Fibroblast of mammary gland (primary cell): ENCODE measurements at regions not wholly inside any gene's neighbourhood (a gene's known extent, or its start where the extent isn't known, plus 50 kb on each side); places are given as distances from the start of the nearest gene placed in this dataset.

Experiments used
- DNase-seq: peaks from one replicate; pipeline ENCODE4 v3.0.0-alpha.2; 2010; ENCODE audit warnings: low read depth
- H3K4me3 ChIP-seq: 2 replicates; pipeline ENCODE4 v1.5.1; 2011; ENCODE audit warnings: low read depth, mild to moderate bottlenecking, low read length, moderate library complexity; ENCODE audit not compliant: control insufficient read depth
- TF ChIP-seq, protein P1 (sequence below): conservative IDR thresholded peaks from 2 replicates; pipeline ENCODE4 v1.5.1; 2011; ENCODE audit warnings: low read depth, low read length, inconsistent platforms; ENCODE audit not compliant: control insufficient read depth, insufficient read depth

DNA sequence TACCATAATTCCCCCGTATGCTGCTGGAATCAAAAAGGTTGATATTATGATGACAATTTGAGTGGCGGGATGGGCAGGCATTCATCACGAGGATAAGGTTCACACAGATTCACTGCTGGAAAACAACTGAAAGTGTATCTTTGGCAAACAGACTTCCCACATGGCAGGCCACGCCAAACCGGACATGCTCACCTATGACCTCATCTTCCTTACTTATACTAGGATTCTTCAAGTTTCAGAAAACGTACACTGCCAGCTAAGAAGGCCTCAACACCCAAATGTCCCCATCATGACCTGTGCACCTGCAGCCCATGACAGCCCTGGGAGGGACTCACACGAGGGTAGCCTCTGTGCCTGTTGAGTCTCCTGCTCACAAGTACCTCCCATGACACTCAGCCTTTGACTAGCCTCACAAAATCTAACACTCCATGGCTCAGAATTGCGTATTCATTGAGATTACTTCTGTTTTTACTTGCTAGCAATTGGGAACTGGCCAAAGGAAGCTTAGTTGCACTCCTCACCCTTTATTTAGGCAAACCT is 259.0 kb upstream of the GHITM start:
- DNase-seq = no peak
- TF ChIP-seq, protein P1, sequence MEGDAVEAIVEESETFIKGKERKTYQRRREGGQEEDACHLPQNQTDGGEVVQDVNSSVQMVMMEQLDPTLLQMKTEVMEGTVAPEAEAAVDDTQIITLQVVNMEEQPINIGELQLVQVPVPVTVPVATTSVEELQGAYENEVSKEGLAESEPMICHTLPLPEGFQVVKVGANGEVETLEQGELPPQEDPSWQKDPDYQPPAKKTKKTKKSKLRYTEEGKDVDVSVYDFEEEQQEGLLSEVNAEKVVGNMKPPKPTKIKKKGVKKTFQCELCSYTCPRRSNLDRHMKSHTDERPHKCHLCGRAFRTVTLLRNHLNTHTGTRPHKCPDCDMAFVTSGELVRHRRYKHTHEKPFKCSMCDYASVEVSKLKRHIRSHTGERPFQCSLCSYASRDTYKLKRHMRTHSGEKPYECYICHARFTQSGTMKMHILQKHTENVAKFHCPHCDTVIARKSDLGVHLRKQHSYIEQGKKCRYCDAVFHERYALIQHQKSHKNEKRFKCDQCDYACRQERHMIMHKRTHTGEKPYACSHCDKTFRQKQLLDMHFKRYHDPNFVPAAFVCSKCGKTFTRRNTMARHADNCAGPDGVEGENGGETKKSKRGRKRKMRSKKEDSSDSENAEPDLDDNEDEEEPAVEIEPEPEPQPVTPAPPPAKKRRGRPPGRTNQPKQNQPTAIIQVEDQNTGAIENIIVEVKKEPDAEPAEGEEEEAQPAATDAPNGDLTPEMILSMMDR = no peak
- H3K4me3 ChIP-seq = no peak overlapping the region

DNA sequence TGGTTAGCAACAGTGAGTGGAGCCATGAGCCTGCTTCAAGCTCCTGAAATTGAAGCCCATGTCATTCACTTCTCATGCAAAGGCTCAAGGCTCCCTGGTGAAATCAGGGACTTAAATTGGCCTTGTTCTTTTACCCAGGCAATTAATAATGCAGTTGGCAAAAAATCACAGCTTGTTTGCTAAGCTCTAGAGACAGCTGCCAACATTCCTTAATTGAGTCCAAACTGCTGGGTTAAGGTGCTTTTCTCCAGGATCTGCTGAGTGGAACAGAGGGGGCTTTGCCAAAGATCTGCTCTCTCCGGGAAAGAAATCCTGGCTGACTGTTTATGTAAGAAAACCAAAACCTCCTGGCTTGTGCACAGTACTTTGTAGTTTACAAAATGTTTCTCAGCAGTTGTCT is 257.6 kb upstream of the GHITM start:
- DNase-seq = no peak
- H3K4me3 ChIP-seq = no peak overlapping the region
- TF ChIP-seq, protein P1 = no peak

DNA sequence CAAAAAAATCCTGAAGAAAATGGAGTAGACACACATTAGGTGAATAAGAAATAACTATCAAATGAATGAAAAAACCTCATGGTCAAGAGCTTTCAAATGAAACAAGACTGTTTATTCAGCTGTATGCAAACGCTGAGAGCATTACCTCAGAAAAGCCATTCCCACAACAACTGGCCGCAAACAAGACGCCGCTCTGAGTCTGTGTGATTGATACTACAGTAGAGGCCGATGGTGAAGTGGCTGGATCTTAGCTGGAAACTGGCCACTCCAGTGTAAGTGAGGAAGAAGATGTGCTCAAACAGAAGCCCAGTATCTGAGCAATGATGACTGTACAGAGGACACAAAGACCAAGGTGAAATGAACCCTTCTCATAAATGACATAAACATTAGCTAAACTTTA is 252.4 kb upstream of the GHITM start:
- no peak overlapping the region for H3K4me3 ChIP-seq
- DNase-seq = no peak
- TF ChIP-seq, protein P1 = no peak

DNA sequence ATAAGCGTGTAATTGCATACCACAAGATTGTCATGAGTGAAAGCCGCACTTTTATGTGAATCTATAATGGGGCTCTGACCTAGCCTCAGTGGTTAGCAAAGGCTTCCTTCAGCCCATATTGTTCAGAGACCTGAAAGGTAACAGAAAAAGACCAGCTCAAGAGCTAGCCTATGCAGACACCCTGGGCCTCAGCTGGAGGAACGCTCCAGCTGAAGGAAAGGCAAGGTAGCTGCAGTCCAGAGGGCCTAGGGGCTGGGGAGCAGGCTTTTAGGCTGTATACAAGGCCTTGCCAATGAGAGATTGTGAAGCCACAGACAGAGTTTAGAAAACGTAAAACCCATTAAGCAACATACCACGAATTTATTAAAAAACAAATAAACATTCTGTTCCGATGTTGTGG is 246.6 kb upstream of the GHITM start:
- DNase-seq = no peak
- TF ChIP-seq, protein P1 = no peak
- no peak overlapping the region for H3K4me3 ChIP-seq

DNA sequence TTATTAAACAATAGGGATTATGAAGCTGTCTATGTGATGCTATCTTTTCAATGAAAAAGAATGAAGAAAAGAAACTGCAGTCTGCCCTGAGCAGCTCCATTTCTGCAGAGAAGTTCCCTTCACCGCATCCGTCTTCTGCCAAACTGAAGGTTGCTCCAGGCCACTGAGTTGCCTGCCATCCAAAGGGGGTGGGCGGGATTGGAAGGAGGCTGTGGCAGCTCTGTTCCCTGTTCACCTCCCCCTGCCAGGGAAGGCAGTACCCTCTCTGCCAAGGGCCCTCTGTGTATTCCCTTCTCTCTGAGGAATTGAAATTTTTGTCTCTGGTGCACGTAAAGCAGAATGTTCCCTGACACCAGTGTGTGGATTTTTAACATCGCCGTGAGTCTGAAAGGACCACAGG is 243.1 kb upstream of the GHITM start:
- TF ChIP-seq, protein P1 = no peak
- DNase-seq = no peak
- H3K4me3 ChIP-seq = no peak overlapping the region

DNA sequence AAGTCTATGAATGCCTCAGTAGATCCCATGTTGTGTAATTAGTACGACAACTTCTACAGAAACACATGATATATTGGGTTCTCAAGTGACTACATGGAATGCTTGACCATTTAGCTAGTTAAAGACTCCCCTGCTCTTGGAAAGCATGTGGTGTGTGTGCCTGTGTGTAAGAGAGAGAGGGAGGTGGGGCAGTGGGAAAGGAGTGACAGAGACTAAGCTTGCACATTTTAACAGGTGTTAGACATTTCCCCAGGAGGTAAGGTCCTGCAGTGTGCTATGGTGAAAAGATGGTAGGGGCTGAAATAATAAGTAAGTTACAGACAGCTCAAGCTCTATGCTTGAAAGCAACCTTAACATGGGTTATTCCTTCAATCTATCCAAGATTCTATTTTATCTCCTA is 241.7 kb upstream of the GHITM start:
- TF ChIP-seq, protein P1 = no peak
- no peak for DNase-seq
- no peak overlapping the region for H3K4me3 ChIP-seq

DNA sequence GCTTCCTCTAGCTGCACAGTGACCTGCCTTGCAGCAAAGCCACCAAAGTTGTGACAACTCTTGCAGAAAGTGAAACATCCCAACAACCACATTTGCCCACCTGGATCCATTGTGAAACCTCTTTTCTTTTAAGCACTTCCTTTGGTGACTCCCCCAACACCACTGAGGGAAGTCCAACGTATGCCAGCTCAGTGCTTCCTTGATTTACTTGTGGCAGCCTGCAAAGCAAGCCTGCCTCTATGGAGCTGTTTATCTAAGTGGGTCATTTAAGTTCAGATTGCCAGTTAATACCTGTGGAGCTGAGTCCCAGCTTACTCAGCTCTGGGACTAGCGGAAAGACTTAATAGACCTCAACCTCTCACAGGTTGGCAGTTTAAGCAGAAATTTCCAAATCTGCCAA is 230.8 kb upstream of the GHITM start:
- TF ChIP-seq, protein P1 = no peak
- no peak for DNase-seq
- H3K4me3 ChIP-seq = no peak overlapping the region
